ENCODE measurements at regions not wholly inside any gene's neighbourhood (a gene's known extent, or its start where the extent isn't known, plus 50 kb on each side); places are given as distances from the start of the nearest gene placed in this dataset.

DNA sequence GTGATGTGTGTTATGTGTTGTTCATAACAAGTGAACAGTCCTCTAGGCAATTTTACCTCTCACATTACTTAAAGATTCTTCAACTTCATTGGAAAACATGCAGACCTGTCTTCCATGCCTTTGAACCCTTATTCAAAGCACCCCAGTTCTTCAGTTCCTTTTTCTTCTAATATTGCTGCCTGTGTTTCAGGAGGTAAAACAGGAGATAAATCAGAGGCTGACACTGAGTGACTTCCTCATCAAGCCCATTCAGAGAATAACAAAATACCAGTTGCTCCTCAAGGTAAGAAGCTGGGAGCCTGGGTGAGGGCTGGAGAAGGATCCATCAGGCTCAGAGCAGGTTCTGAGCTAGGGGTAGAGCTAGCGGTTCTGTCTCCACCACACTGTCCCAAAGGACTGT is 71.1 kb upstream of the UMPS start:
- no peak for DNase-seq (ENCODE audit: low read depth, low spot score)

- DNase-seq (ENCODE audit: low read depth, low spot score): no peak
These were observed 69.7 kb upstream of the UMPS start for GRCh38 chr3:124660599-124660998.

DNA sequence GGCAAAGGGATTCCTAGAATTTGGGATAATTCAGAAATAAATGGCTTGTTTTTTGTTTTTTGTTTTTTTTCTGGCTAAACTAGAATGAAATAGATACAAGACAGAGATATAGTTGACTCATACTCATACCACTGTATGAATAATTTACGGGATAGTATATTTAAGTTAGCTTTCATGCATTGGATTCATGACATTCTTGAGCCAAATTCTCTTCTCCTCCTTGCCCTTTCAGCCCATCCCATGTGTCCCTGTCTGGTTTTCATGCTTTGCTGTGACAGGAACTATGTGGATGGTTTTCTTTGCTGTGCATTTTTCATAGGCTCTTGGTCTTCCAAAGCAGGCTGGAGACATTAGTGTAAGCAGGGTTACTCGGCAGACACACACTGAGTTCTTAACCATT is 66.6 kb upstream of the UMPS start:
- no peak for DNase-seq (ENCODE audit: low read depth, low spot score)

DNA sequence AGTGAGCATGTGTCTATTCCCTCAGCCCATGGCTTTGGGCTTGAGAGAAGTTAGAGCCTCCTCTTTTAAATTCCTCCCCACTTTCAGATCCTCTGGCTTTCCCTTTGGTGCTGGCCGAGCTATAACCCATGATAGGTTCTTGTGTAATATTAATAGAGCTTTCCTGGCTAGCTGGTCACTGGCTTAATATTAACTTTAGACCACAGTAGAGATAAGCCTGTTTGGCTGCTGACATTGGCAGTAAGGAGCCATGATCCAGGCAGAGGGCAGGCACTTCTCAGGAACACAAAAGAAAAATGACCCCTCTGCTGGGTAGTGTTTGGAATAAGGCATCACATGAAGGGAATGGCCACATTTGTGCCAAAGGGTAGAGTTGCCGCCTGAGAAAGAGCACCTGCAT is 65.4 kb upstream of the UMPS start:
- DNase-seq (ENCODE audit: low read depth, low spot score): no peak

GRCh38 chr3:124666067-124666466 is 64.2 kb upstream of the UMPS start:
- DNase-seq (ENCODE audit: low read depth, low spot score): no peak

DNA sequence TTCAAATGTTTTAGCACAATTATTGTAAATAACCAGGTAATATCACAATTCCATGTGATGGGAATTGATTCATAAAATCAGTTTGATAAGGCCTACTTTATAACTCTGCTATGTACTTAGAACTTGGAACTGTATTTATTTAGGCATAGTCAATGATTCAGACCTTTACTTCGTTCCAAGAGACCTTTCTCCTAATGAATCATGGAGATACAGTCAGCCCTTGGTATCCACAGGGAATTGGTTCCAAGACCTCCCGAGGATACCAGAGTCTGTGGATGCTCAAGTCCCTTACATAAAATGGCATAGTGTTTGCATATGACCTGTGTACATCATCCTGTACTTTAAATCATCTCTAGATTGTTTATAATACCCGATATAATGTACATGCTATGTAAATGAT is 60.8 kb upstream of the UMPS start:
- DNase-seq (ENCODE audit: low read depth, low spot score): no peak

GRCh38 chr3:124671106-124671505 is 59.1 kb upstream of the UMPS start:
- DNase-seq (ENCODE audit: low read depth, low spot score): no peak

GRCh38 chr3:124674336-124674735 is 55.9 kb upstream of the UMPS start:
- DNase-seq (ENCODE audit: low read depth, low spot score): no peak

- DNase-seq (ENCODE audit: low read depth, low spot score): no peak
These were observed 54.0 kb upstream of the UMPS start for GRCh38 chr3:124676236-124676635.

- DNase-seq (ENCODE audit: low read depth, low spot score): no peak
These were observed 51.1 kb upstream of the UMPS start for GRCh38 chr3:124679048-124679638.

Data from ELF-1 (cell line).